HG03457 (cell line): ENCODE measurements at regions not wholly inside any gene's neighbourhood (a gene's known extent, or its start where the extent isn't known, plus 50 kb on each side); places are given as distances from the start of the nearest gene placed in this dataset.

ENCODE experiments used
- ATAC-seq: cut with Tn5 transposase; IDR thresholded peaks from one replicate; pipeline ENCODE4 v1.9.1; 2021; ENCODE audit warnings: moderate number of reproducible peaks; ENCODE audit not compliant: unreplicated experiment

- ATAC-seq: no peak
Measured at GRCh38 chr15:77557564-77557963, 75.1 kb downstream of the LINGO1 start.

GRCh38 chr15:77557144-77557543, 75.6 kb downstream of the LINGO1 start:
- ATAC-seq: no peak

GRCh38 chr15:77556622-77557021, 76.1 kb downstream of the LINGO1 start:
- no peak for ATAC-seq

GRCh38 chr15:77555232-77555631, 77.5 kb downstream of the LINGO1 start:
- ATAC-seq: no peak

GRCh38 chr15:77554306-77555080, 78.2 kb downstream of the LINGO1 start:
- ATAC-seq: no peak

- ATAC-seq: no peak
Measured at GRCh38 chr15:77553695-77554094, 79.0 kb downstream of the LINGO1 start.

- no peak for ATAC-seq
Measured at GRCh38 chr15:77553257-77553656, 79.5 kb downstream of the LINGO1 start.

- no peak for ATAC-seq
Measured at GRCh38 chr15:77552066-77552465, 80.6 kb downstream of the LINGO1 start.

- ATAC-seq: no peak
Measured at GRCh38 chr15:77550301-77551251, 82.1 kb downstream of the LINGO1 start.

- ATAC-seq: no peak
Measured at GRCh38 chr15:77549576-77550288, 83.0 kb downstream of the LINGO1 start.

- ATAC-seq: no peak
Measured at GRCh38 chr15:77548589-77549557, 83.8 kb downstream of the LINGO1 start.

- ATAC-seq: no peak
Measured at GRCh38 chr15:77547801-77548588, 84.7 kb downstream of the LINGO1 start.

GRCh38 chr15:77546870-77547269, 85.8 kb downstream of the LINGO1 start:
- no peak for ATAC-seq

GRCh38 chr15:77546050-77546501, 86.6 kb downstream of the LINGO1 start:
- no peak for ATAC-seq

- ATAC-seq: no peak
Measured at GRCh38 chr15:77545058-77545457, 87.7 kb downstream of the LINGO1 start.

- ATAC-seq: no peak
Measured at GRCh38 chr15:77544162-77544561, 88.5 kb downstream of the LINGO1 start.

GRCh38 chr15:77543159-77543882, 89.4 kb downstream of the LINGO1 start:
- no peak for ATAC-seq

GRCh38 chr15:77542491-77543001, 90.2 kb downstream of the LINGO1 start:
- no peak for ATAC-seq
